Prostate gland (tissue), 2 donors: ENCODE measurements at regions not wholly inside any gene's neighbourhood (a gene's known extent, or its start where the extent isn't known, plus 50 kb on each side); places are given as distances from the start of the nearest gene placed in this dataset.

Source experiments
- DNase-seq: peaks from one replicate; pipeline ENCODE4 v3.0.0-alpha.2; 2019; ENCODE audit warnings: low spot score
- H3K27ac ChIP-seq, 2 donors: fragments of 200-600 bp; sonication (generic); 2 replicates each; pipeline ENCODE4 v1.5.1; 2017 to 2019
- H3K27me3 ChIP-seq: fragments of 200-600 bp; sonication (generic); replicated peaks from 2 replicates; pipeline ENCODE4 v1.5.1; 2019; ENCODE audit not compliant: insufficient read depth
- H3K36me3 ChIP-seq, 2 donors: fragments of 200-600 bp; sonication (generic); 1 replicate in 1 of 2; 2 replicates in 1 of 2; pipeline versions ENCODE4 v1.5.1 to v1.8.1; 2017 to 2019
- H3K4me1 ChIP-seq: fragments of 200-600 bp; sonication (generic); replicated peaks from 2 replicates; pipeline ENCODE4 v1.5.1; 2019
- H3K4me3 ChIP-seq, 2 donors: fragments of 200-600 bp; sonication (generic); 2 replicates each; pipeline ENCODE4 v1.5.1; 2017 to 2019
- H3K9me3 ChIP-seq: fragments of 200-600 bp; sonication (generic); 2 replicates; pipeline ENCODE4 v1.5.1; 2017
- POLR2A ChIP-seq: fragments of 450-650 bp; IDR thresholded peaks from one replicate; pipeline ENCODE4 v1.6.1; 2016; ENCODE audit warnings: antibody characterized with exemption, mild to moderate bottlenecking
- POLR2AphosphoS5 ChIP-seq: sonication (generic); formaldehyde crosslinking; IDR thresholded peaks from one replicate; pipeline ENCODE4 v1.6.1; 2017; ENCODE audit warnings: antibody characterized with exemption
- WGBS: methylation state at CpG from one replicate; pipeline ENCODE4 v1.1.5; 2018; 5-methylcytosine and 5-hydroxymethylcytosine counted together
- intact Hi-C: fragments of 100-400 bp; cut with DNase I; formaldehyde crosslinking; loops from one replicate; pipeline ENCODE4 v1.14.2; 2022
- TF ChIP-seq, protein P1 (sequence below), 4 experiments: fragments of 200-600 bp in 2 of 4; fragments of 450-650 bp in 2 of 4; sonication (generic) in 2 of 4; IDR thresholded peaks; 1 replicate in 3 of 4; 2 replicates in 1 of 4; pipeline ENCODE4 v1.5.1; 2016 to 2019; ENCODE audit warnings: antibody characterized with exemption in 4 of 4, mild to moderate bottlenecking in 2 of 4, moderate library complexity in 2 of 4

DNA sequence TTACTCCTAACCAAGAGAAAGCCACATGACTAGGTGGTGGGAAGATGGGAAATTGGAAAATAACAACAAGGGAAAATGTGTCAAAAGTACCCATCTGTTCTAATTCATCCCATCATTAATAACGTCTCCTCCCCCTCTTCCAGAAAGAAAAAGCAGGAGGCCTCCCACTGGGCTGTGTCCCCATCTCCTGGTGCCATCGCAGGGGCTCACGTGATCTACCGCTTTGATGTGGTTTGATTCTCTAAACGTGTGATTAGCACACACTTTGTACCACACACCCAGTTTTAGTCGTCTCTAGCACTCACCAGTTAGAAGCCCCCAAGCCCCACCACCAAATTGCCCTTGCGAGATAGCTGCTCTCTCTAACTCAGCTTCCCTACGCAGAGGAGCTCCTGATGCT lies 353.6 kb downstream of the RRAGC start:
- 47% methylated on average over 8 of the region's 8 CpGs for WGBS
- H3K27ac ChIP-seq = no peak overlapping the region
- intact Hi-C loops = no loop called here
- H3K4me1 ChIP-seq = no peaks in the 10 kb centered on the region
- H3K4me3 ChIP-seq = no peak overlapping the region
- no peaks in the 10 kb centered on the region for H3K36me3 ChIP-seq
- DNase-seq = no peak
- peaks cover 8% of the 10 kb centered on the region for H3K27me3 ChIP-seq
- TF ChIP-seq, protein P1, sequence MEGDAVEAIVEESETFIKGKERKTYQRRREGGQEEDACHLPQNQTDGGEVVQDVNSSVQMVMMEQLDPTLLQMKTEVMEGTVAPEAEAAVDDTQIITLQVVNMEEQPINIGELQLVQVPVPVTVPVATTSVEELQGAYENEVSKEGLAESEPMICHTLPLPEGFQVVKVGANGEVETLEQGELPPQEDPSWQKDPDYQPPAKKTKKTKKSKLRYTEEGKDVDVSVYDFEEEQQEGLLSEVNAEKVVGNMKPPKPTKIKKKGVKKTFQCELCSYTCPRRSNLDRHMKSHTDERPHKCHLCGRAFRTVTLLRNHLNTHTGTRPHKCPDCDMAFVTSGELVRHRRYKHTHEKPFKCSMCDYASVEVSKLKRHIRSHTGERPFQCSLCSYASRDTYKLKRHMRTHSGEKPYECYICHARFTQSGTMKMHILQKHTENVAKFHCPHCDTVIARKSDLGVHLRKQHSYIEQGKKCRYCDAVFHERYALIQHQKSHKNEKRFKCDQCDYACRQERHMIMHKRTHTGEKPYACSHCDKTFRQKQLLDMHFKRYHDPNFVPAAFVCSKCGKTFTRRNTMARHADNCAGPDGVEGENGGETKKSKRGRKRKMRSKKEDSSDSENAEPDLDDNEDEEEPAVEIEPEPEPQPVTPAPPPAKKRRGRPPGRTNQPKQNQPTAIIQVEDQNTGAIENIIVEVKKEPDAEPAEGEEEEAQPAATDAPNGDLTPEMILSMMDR (IDR thresholded peaks at IDR 0.05) = no peak
- TF ChIP-seq POLR2A (no peak), POLR2AphosphoS5 (no peak)
- no peaks in the 10 kb centered on the region for H3K9me3 ChIP-seq

DNA sequence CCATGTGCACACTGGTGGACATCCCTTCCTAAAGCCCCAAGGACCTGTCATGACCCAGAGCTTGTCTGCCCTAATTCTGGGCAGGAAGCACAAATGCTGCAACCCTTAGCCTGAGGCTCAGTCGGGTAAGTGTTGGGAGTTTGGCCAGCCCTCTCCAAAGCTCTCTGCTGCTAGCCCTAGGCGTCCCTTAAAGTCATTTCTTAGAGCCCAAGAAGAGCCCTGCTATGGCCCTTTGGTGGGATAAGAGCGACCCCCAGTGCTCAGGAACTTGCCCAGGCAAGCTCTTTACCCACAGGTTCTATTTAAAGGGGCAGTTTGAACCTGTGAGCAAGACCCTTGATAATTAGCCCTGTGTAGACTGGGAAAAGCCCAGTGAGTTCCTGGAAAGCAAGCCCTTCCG lies 356.8 kb downstream of the RRAGC start:
- H3K4me1 ChIP-seq = no peaks in the 10 kb centered on the region
- no peaks in the 10 kb centered on the region for H3K9me3 ChIP-seq
- H3K36me3 ChIP-seq = no peaks in the 10 kb centered on the region
- H3K27ac ChIP-seq = no peak overlapping the region
- TF ChIP-seq POLR2A (no peak), POLR2AphosphoS5 (no peak)
- TF ChIP-seq, protein P1 (IDR thresholded peaks at IDR 0.05) = no peak
- no peak overlapping the region for H3K4me3 ChIP-seq
- no peak for DNase-seq
- intact Hi-C loops = no loop called here
- 59% methylated on average over 4 of the region's 4 CpGs for WGBS
- peaks cover 6% of the 10 kb centered on the region for H3K27me3 ChIP-seq

DNA sequence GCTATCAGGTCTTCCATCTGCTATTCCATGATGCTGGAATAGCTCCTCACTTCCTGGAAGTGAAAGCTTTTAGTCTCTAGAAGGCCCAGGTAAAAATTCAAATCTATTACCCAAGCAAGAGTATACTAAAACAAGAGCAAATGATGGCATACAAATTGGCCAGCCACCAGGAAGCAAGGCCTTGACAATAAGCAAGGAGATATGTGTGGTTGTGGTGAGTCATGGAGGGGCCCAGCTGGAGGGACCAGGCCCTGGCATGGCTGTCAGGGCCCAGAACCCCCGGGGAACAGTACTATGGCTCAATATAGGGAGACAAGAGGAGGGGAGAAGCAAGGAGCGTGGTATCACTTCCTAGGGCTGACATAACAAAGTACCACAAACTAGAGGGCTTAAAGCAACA lies 358.7 kb downstream of the RRAGC start:
- DNase-seq = no peak
- no peaks in the 10 kb centered on the region for H3K27me3 ChIP-seq
- H3K4me1 ChIP-seq = no peaks in the 10 kb centered on the region
- H3K27ac ChIP-seq = no peak overlapping the region
- intact Hi-C loops = no loop called here
- H3K9me3 ChIP-seq = no peaks in the 10 kb centered on the region
- no peaks in the 10 kb centered on the region for H3K36me3 ChIP-seq
- H3K4me3 ChIP-seq = no peak overlapping the region
- WGBS = 76% methylated on average over 2 of the region's 2 CpGs
- TF ChIP-seq, protein P1 (IDR thresholded peaks at IDR 0.05) = no peak
- no peak for TF ChIP-seq POLR2AphosphoS5
- no peak for TF ChIP-seq POLR2A

DNA sequence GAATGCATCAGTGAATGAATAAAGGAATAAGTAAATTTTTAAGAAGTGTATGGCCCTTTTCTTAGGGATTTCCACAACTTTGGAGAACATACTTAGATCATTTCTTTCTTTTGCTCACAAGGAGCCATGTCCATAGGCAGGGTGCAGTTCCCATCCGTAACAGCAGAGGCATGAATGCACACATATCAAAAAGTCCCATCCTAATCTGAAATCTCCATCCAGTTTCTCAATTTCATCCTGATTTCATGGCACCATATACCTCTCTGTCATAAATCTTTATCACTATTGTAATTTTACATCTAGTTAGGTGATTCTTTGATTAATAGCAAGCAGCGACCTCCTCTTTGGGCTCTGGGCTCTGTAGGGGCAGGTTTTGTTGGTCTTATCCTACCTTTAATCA lies 359.2 kb downstream of the RRAGC start:
- H3K9me3 ChIP-seq = no peaks in the 10 kb centered on the region
- no peak for TF ChIP-seq POLR2AphosphoS5
- TF ChIP-seq, protein P1 (IDR thresholded peaks at IDR 0.05) = peak in 1 of 4 experiments; percentile 12
- no peak for TF ChIP-seq POLR2A
- H3K4me1 ChIP-seq = no peaks in the 10 kb centered on the region
- DNase-seq = no peak
- 74% methylated on average over 2 of the region's 2 CpGs for WGBS
- no peaks in the 10 kb centered on the region for H3K27me3 ChIP-seq
- no peak overlapping the region for H3K27ac ChIP-seq
- intact Hi-C loops = no loop called here
- H3K4me3 ChIP-seq = no peak overlapping the region
- H3K36me3 ChIP-seq = no peaks in the 10 kb centered on the region

- intact Hi-C loops = no loop called here
- 59% methylated on average over 7 of the region's 7 CpGs for WGBS
- no peaks in the 10 kb centered on the region for H3K27me3 ChIP-seq
- TF ChIP-seq POLR2AphosphoS5 = no peak
- TF ChIP-seq, protein P1 (IDR thresholded peaks at IDR 0.05) = no peak
- TF ChIP-seq POLR2A = no peak
- H3K27ac ChIP-seq = no peak overlapping the region
- H3K4me1 ChIP-seq = no peaks in the 10 kb centered on the region
- no peak overlapping the region for H3K4me3 ChIP-seq
- no peaks in the 10 kb centered on the region for H3K9me3 ChIP-seq
- H3K36me3 ChIP-seq = no peaks in the 10 kb centered on the region
- DNase-seq = no peak
Observed at GRCh38 chr1:38498686-38499085, 360.9 kb downstream of the RRAGC start.
